HG02938 (cell line): ENCODE measurements at regions not wholly inside any gene's neighbourhood (a gene's known extent, or its start where the extent isn't known, plus 50 kb on each side); places are given as distances from the start of the nearest gene placed in this dataset.

ENCODE experiments used
- ATAC-seq: cut with Tn5 transposase; IDR thresholded peaks from one replicate; pipeline ENCODE4 v1.9.1; 2021; ENCODE audit warnings: mild to moderate bottlenecking, moderate library complexity; ENCODE audit not compliant: unreplicated experiment

- ATAC-seq = no peak
Observed at GRCh38 chr2:41378420-41378819, 669.4 kb upstream of the PKDCC start.

GRCh38 chr2:41379496-41380221, 668.2 kb upstream of the PKDCC start:
- ATAC-seq = no peak

GRCh38 chr2:41381701-41382100, 666.1 kb upstream of the PKDCC start:
- no peak for ATAC-seq

- no peak for ATAC-seq
Observed at GRCh38 chr2:41387519-41387918, 660.3 kb upstream of the PKDCC start.

GRCh38 chr2:41393621-41394020, 654.2 kb upstream of the PKDCC start:
- ATAC-seq = no peak

- no peak for ATAC-seq
Observed at GRCh38 chr2:41394541-41394940, 653.3 kb upstream of the PKDCC start.

GRCh38 chr2:41395692-41396091, 652.1 kb upstream of the PKDCC start:
- ATAC-seq = no peak

GRCh38 chr2:41399437-41400087, 648.3 kb upstream of the PKDCC start:
- no peak for ATAC-seq

- ATAC-seq = no peak
Observed at GRCh38 chr2:41400088-41400665, 647.6 kb upstream of the PKDCC start.

GRCh38 chr2:41405441-41405840, 642.4 kb upstream of the PKDCC start:
- no peak for ATAC-seq

- ATAC-seq = no peak
Observed at GRCh38 chr2:41409328-41409727, 638.5 kb upstream of the PKDCC start.

- no peak for ATAC-seq
Observed at GRCh38 chr2:41410011-41410410, 637.8 kb upstream of the PKDCC start.

GRCh38 chr2:41413813-41414485, 633.9 kb upstream of the PKDCC start:
- ATAC-seq = no peak

GRCh38 chr2:41414486-41415230, 633.2 kb upstream of the PKDCC start:
- ATAC-seq = peak; percentile 73

- ATAC-seq = no peak
Observed at GRCh38 chr2:41417511-41417910, 630.3 kb upstream of the PKDCC start.

- ATAC-seq = no peak
Observed at GRCh38 chr2:41420219-41420618, 627.6 kb upstream of the PKDCC start.

GRCh38 chr2:41420872-41421271, 626.9 kb upstream of the PKDCC start:
- no peak for ATAC-seq

- ATAC-seq = no peak
Observed at GRCh38 chr2:41431756-41432155, 616.1 kb upstream of the PKDCC start.

GRCh38 chr2:41432459-41432858, 615.4 kb upstream of the PKDCC start:
- no peak for ATAC-seq

GRCh38 chr2:41434991-41435390, 612.8 kb upstream of the PKDCC start:
- no peak for ATAC-seq

- ATAC-seq = no peak
Observed at GRCh38 chr2:41441958-41442357, 605.9 kb upstream of the PKDCC start.
